Astrocyte (in vitro differentiated cells and primary cell): ENCODE measurements at regions not wholly inside any gene's neighbourhood (a gene's known extent, or its start where the extent isn't known, plus 50 kb on each side); places are given as distances from the start of the nearest gene placed in this dataset.
"Not testable (repeated sequence)": the region's sequence is repeated elsewhere in the genome, so short reads cannot be mapped to it uniquely, and the experiment has no call there.

Experiments used
- CTCF ChIP-seq: IDR thresholded peaks from 2 replicates; pipeline ENCODE4 v1.5.1; 2011; ENCODE audit warnings: low read depth, mild to moderate bottlenecking, inconsistent platforms, low read length, moderate library complexity; ENCODE audit not compliant: insufficient read depth
- EZH2 ChIP-seq: IDR thresholded peaks from 2 replicates; pipeline ENCODE4 v1.6.1; 2012; ENCODE audit warnings: mild to moderate bottlenecking, low read length, inconsistent platforms; ENCODE audit not compliant: insufficient read depth

GRCh38 chr7:76931441-76931840 is 100.7 kb downstream of the SPDYE17 start:
- TF ChIP-seq CTCF, EZH2: not testable (repeated sequence)
